IPS-11a (cell line): ENCODE measurements at regions not wholly inside any gene's neighbourhood (a gene's known extent, or its start where the extent isn't known, plus 50 kb on each side); places are given as distances from the start of the nearest gene placed in this dataset.
"Not testable (repeated sequence)": the region's sequence is repeated elsewhere in the genome, so short reads cannot be mapped to it uniquely, and the experiment has no call there.

Source experiments
- H3K4me3 ChIP-seq: one replicate; pipeline ENCODE4 v1.5.1; 2013; ENCODE audit warnings: low read depth, low read length, control low read depth

DNA sequence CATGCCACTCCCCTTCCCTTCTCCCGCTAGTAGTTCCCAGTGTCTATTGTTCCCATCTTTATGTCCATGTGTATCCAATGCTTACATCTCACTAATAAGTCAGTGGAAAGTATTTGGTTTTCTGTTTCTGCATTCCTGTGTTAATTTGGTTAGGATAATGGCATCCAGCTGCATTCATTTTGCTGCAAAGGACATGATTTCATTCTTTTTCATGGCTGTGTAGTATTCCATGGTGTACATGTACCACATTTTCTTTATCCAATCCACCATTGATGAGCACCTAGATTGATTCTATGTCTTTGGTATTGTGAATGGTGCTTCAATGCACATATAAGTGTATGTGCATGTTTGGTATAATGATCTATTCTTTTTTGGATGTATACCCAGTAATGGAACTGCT is 502.5 kb upstream of the MAP2 start:
- not testable (repeated sequence) for H3K4me3 ChIP-seq

DNA sequence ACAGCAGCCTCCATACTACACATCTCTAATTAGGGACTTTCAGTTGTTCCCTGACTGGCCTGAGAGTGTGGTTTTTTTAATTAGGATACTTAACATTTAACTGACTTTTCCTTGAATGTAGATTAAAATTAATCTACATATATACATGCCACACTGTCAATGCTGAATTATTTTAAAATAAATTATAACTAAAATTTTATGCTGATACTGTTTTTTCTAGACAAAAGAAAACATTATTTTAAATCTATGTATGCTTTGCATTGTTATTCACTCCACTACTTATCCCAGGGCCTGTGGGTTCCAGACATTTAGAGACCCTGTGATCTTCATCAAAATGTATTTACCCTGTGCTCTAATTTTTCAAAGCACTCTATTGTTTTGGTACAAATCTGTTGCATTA is 496.0 kb upstream of the MAP2 start:
- no peak overlapping the region for H3K4me3 ChIP-seq

DNA sequence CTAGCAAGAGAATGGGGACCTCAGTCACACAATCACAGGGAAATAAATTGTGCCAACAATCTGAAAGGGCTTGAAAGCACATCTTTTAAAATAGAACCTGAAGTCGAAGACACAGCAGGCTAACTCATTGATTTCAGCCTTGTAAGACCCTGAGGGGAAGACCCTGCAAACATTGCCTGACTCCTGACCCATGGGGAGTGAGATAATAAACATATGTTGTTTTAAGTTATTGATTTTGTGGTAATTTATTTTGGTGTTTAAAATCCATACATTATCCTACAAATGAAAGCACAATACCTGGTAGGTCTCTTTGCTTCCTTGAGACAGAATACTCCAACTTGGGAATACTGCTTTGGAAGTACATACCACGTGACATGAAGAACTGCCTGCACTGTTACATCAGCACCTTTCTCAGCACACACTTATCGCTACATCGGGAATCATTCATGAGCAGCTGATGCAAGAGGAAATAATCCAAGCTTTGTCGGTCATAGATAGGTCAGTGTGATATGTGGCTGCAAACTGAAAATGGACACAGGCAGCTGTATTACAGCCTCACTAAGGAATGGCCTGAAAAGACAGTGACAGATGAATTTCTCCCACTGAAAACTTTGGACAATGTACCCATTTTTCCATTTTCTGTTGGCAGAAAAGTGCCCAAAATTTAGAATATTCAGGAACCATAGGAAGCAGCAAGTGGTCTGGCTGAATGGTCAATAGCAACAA is 494.5 kb upstream of the MAP2 start:
- H3K4me3 ChIP-seq = no peak overlapping the region

DNA sequence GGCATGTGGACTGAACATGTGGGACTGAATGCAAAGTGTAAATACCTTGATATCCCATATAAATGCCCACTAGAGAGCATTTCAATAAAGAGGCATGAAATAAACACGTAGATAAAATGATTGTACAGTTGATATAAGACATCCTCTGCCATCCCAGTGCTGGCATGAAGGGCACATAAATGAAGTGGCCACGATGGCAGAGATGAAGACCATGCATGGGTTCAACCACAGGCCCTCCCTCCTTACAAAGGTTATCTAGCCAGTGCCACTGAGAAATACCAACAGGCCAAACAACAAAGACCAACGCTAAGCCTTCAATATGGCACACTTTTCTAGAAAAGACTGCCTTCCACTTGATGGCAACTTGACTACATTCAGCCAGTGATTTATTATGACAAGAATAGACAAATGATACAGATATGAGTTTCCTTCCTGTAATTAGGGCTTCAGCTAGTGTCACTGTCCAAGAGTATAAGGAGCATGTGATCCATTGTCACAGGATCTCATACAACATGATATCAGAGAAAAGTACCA is 493.9 kb upstream of the MAP2 start:
- H3K4me3 ChIP-seq = no peak overlapping the region

DNA sequence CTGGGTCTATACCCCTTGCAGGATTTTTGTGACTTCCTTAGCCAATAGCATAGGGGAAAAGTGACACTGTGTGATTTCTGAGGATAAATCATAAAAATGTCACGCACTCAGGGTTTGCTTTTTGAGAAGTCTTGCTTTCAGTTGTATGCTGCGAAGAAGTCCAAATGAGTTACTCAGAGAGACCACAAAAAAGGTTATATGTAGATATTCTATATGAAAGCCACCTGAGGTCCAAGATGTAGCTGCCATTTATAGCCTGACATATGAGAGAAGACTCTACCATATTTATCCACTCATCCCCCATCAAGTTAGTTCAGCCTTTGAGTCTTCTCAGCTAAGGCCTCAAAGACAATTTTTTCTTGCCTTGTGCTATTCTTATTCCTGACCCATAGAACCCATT is 488.3 kb upstream of the MAP2 start:
- no peak overlapping the region for H3K4me3 ChIP-seq

DNA sequence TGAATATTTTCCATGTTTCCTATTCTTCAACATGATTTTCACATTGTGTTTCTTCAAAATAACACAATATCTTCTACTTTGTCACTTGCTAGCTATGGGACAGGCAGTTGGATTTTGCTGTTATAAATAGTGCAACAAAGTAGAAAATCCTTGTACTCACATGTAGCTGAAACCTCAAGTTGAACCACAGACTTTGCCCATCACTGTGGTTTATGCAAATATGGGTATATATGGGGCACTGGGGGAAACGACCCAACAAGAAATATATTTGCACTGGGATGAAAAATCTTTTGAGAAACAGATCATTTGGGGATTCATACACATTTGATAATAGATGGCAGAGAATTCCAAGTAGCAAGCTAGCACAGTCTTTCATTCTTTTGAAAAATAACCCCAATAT is 486.3 kb upstream of the MAP2 start:
- no peak overlapping the region for H3K4me3 ChIP-seq

DNA sequence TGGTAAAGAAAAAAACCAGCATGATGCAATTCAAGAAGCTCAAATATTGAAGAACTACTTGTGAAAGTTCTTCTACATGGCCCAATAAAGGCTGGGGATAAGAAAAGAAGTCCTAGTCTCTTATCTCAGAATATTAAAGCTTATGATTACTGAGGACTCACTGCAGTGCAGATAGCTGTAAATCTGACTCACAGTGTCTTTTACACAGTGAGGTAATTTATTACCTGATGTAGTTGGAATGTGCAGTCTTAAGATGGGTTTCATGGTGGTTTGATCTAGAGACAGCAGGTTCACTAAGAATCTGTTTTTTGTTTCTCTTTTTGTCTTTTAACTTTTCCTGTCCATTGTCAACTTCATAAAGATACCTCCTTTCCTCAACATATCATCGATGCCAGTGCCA is 484.0 kb upstream of the MAP2 start:
- H3K4me3 ChIP-seq = no peak overlapping the region

DNA sequence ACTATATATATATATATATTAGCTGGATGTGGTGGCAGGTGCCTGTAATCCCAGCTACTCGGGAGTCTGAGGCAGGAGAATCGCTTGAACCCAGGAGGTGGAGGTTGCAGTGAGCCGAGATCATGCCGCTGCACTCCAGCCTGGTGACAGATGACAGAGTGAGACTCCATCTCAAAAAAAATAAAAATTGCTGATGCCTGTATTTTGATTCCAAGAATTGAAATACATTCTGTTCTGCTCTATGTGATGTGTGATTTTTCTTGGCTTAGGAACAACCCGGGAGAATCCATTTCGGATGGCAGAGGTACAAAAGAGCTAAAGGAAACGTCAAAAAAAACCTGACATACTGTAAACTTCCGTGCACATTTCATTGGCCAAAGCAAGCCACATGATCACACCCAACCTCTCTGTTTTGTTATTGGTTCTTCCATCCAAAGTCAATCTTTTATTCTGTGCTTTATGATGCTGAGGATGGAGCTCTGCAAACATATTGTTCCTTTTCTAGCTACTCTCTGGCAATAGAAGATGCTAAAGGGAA is 478.1 kb upstream of the MAP2 start:
- no peak overlapping the region for H3K4me3 ChIP-seq

DNA sequence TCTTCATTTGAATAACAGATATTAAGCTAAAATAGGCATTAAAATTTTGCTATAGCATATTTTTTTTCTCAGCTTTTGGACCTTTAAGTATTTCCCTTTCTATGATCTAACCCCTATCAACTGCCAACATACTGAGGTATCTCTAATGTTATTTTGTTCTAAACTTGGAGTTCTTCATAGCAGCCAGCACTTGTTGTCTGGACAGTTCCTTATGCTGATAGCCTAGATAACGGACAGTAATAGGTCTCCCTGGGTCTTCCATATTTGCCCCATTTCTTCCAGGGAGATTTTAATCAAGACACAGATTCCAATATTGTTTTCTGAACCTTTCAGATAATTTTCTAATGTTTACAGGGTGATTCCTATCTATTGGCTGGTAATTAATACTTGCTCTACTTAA is 475.8 kb upstream of the MAP2 start:
- H3K4me3 ChIP-seq = no peak overlapping the region

DNA sequence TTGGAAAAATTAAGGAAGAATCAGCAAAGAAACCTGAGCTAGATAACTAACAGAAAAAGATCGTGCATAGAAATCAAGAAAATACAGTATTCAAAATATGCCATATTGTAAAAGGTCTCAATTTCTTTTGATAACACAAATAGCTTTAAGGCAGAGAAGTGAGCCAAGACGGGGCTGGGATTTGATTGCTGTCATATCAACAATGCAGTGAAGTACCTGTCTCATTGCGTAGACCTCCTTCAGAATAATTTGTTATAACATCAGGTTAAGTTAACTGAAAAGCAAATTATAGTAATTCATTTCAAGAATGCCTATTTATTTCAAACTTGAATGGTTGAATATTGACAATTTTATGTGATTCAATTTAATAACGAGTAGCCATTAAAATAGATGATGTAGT is 453.8 kb upstream of the MAP2 start:
- no peak overlapping the region for H3K4me3 ChIP-seq

DNA sequence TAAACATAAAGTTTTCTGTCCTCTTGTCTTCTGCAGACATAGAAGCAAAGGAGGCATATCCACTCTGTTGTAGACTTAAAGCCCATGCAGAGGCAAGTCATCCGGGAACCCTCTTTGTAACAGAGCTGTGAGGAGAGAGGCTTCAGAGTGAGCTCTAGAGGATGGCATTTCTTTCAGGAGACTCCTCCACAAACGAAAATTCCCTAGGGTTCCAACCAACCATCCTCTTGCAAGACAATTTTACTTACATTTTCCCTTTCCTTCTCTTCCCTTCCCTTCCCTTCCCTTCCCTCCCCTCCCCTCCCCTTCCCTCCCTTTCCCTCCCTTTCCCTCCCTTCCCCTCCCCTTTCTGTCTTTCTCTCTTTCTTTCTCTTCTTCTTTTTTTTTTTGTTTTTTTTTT is 446.3 kb upstream of the MAP2 start:
- no peak overlapping the region for H3K4me3 ChIP-seq

DNA sequence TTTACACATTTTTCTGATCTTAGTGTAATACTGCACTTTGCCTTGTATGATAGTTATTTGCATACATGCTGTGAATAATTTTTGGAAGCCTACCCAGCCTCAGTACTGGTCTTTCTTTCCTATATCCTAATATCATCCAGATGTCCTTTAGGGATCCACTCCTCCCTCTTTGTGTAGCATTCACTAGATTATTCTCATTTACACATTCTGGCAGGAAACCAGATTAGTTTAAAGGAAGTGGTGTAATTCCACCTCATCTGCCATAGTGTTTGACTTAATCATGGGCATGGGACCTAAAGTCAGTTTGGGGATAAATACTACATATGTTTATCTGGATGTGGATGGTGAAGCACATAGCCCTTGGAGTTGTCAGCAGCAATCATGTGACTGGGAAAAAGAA is 444.9 kb upstream of the MAP2 start:
- H3K4me3 ChIP-seq = no peak overlapping the region

DNA sequence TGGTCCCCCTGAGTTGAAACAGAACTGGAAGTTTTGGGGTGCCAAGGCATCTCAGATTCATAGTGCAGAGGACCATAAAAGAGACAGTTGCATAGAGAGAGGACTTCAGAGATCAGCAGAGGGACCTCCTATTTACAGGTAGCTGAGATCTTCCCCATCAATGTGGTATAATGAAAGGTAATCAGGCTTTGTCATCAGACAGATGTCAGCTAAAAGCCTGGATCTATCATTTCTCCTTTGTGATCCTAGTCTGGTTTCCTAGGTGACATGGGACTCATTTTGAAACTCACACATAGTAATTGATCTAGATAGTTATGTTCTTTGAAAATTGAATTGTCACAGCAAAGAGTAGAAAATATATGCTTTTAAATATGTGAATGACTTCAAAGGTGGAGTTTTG is 443.5 kb upstream of the MAP2 start:
- no peak overlapping the region for H3K4me3 ChIP-seq

DNA sequence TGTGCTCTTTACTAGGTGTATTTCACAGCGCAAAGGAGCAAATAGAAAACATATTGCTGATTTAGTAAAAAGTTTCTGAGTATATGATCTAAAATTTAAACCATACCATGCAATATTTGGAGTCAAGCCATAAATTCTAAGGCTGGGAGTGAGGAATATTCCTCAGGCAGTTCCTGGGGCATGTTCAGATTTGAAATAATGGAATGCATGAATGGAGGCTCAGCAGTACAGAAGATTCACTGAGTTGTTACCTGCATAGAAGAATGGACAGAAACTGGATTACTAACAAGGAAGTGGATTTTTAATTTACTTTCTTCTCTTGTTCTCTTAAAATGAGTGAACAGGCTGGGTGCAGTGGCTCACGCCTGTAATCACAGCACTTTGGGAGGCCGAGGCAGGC is 441.0 kb upstream of the MAP2 start:
- H3K4me3 ChIP-seq = no peak overlapping the region

DNA sequence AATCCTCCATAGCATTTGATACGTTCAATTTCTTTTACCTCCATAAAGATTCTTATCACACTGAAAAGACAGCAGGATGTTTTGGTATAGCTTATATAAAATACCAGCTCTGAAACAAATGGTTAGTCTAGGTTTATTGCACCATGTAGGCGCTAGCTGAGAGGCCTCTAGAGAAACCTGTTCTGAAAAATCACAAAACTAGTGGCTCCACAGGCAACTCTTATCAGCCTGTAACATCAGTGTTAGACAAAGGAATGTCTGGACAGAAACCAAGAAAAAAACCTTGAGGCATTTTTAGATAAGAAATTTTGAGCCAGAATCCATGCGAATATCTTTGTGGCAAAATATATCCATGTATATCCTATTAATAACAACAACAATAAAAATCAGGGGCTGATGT is 440.4 kb upstream of the MAP2 start:
- H3K4me3 ChIP-seq = no peak overlapping the region

DNA sequence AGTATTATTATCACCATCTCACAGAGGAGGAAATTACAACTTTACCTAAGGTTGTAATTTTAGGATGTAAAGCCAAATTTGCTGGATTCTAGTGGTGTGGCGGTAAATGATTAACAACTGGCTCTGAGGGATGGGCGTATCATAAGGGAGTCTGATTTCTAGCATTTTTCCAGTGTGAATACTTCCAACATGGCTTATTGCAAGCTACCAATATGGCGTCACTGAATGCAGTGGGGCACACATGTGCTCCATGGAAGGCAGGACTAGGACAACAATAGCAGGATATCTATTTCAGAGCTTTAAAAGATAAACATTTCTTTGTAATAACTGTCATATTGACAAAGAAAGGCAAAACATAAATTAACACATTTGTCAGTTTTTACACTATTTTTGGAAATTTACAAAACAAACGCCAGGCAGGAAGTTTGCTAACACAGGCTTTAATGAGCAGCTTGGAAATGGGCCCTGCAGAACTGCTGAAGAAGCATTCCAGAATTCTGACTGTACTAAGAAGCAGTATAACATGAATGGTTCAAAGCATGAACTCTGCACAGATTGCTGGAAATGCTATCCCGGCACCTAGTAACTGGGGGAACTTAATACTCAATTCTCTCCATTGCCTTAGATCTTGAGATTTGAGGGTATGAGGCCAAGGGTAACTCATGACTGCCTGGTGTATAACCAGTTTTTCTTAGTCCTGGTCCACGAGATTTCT is 439.3 kb upstream of the MAP2 start:
- no peak overlapping the region for H3K4me3 ChIP-seq

DNA sequence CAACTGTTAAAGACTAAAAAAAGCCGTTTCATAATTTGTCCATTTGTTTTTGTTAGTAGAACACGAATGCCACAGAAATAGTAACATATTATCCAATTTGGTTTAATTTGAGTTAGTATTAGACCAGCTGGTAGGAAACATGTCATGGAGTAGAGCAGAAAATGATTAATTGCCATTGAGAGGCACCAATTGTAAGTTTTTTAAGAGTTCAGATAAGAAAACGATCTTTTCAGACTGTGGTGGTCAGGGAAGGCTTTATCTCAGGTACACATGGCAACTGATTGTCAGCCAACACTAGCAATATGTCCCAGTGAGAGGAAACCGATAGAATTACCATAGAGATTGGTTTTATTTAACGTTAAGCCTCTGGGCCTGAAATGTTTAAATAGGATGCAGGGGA is 438.2 kb upstream of the MAP2 start:
- no peak overlapping the region for H3K4me3 ChIP-seq

DNA sequence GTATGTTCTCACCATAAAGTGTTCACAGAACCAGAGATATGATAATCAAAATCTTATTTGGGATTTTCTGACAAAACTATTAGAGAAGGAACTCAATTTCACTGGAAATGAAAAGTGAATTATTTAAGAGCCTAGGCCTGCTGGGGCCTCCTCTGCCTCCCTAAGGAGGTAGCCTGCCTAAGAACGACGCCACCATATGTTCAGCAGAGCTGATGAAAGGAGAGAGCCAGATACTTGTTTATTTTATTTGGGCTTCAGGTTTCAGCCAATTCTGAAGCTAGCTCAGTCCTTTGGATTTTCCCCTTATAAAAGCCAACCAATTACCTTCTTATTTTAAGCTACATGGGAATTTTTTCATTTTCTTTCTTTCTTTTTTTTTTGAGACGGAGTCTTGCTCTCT is 433.1 kb upstream of the MAP2 start:
- no peak overlapping the region for H3K4me3 ChIP-seq

DNA sequence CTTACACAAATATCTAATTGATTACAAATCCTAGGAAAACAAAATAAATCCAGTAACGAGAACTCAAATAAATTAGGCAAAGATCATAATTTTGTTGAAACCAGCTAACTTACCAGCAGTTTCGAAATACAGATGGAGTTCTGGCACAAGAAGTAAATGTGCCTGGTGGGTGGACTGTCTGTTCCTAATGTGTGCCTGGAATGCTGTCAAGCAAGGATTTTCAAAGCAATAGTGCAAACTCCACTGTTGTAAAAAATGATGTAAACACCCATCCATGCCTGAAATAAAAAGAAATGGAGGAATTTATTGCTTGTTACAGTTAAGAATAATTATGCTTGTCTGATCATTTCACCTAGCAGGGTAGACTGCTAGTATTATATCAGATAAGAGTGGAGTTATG is 423.9 kb upstream of the MAP2 start:
- no peak overlapping the region for H3K4me3 ChIP-seq

DNA sequence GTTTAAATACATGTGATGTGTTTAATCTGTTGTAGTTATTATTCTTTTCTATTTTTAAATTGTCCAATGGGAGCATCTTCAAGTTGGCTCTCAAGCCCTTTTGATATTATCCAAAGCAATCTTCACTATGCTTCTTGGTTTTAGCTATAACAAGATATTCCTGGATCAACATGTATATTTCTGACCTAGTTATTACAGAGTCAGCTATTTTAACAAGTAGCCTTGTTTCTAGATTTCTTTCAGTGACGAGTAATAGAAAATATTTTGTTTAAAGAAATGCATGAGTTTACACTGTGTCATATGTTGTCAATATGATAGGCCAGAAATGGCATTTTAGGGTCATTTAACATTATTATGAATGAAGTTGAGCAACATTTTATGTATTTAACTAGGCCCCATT is 421.8 kb upstream of the MAP2 start:
- no peak overlapping the region for H3K4me3 ChIP-seq

DNA sequence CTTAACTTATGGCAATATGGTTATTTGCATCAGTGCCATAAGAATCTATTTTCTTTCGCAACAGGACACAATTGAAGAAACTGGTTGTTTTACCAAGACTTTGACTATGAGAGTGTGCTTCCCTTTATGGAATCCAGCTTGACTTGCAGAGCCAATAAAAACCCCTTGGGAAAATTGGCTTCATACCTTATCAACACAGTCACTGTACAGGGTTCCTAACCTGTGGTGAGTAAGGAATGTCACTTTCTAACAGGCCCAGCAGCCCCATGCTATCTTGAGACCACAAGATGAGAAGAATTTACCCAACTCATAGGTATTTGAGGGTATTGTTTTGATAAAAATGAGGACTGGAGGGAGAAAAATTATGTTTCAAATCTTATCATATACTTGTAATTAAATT is 418.5 kb upstream of the MAP2 start:
- H3K4me3 ChIP-seq = no peak overlapping the region

DNA sequence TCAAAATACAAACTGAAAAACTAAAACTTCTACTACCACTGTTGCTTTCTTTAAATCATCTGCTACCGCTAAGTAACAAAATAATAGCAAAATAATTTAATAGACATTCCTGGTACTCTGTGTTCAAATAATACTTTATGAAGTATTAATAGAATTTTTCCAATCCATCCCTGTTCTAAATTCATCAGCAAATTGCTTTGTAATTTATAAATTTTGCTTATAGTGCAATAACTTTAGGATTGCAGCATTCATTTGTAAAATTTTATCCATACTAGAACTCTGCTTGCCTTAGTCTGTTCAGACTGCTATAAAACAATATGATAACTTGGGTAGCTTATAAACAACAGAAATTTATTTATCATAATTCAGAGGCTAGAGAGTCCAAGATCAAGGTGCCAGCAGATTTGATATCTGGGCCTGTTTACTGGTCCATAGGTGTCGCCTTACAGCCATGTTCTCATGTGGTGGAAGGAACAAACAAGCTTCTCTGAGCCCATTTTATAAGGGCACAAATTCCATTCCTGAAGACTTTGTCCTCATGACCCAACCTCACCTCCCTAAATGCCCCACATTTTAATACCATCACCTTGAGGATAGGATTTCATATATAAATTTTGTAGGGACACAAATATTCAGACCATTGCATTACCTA is 415.1 kb upstream of the MAP2 start:
- no peak overlapping the region for H3K4me3 ChIP-seq
